H1 (cell line): ENCODE measurements at regions not wholly inside any gene's neighbourhood (a gene's known extent, or its start where the extent isn't known, plus 50 kb on each side); places are given as distances from the start of the nearest gene placed in this dataset.

Experiments
- CTCF ChIA-PET: fragments of 300-600 bp; sonication (Branson Sonifier 250); formaldehyde crosslinking; loops from one replicate; lab custom pipeline; 2021; ENCODE audit not compliant: partially characterized antibody; lab: Charles Lee
- POLR2A ChIA-PET: fragments of 300-600 bp; sonication (Branson Sonifier 250); formaldehyde crosslinking; loops from one replicate; lab custom pipeline; 2021; ENCODE audit warnings: inconsistent platforms; ENCODE audit not compliant: partially characterized antibody; lab: Charles Lee
- DNase-seq, 2 experiments: peaks; one replicate each; pipeline versions ENCODE4 v3.0.0 to v3.0.0-alpha.2; 2010 to 2022; ENCODE audit warnings: low spot score in 2 of 2, low read depth in 1 of 2, mixed read lengths in 1 of 2
- FAIRE-seq: peaks from 2 replicates; lab custom pipeline; 2011; peaks lifted over from hg19 to GRCh38; lab: Jason Lieb, UNC
- H2AFZ ChIP-seq: 2 replicates; pipeline ENCODE4 v1.8.1; 2012; ENCODE audit warnings: low read length, inconsistent platforms
- H2AK5ac ChIP-seq: 2 replicates; pipeline ENCODE4 v1.6.1; 2013; ENCODE audit warnings: low read depth, low read length
- H2BK120ac ChIP-seq: replicated peaks from 2 replicates; pipeline ENCODE3; 2013; ENCODE audit warnings: low read depth, low read length, inconsistent platforms
- H2BK12ac ChIP-seq: 2 replicates; pipeline ENCODE4 v1.6.1; 2013; ENCODE audit warnings: low read depth, low read length
- H2BK15ac ChIP-seq: 2 replicates; pipeline ENCODE4 v1.6.1; 2013; ENCODE audit warnings: low read length
- H2BK20ac ChIP-seq: 2 replicates; pipeline ENCODE4 v1.6.1; 2013; ENCODE audit warnings: low read length
- H2BK5ac ChIP-seq: 2 replicates; pipeline ENCODE4 v1.6.1; 2013; ENCODE audit warnings: low read depth, low read length
- H3K14ac ChIP-seq: 2 replicates; pipeline ENCODE4 v1.6.1; 2013; ENCODE audit warnings: inconsistent platforms; ENCODE audit not compliant: insufficient read length
- H3K18ac ChIP-seq: 2 replicates; pipeline ENCODE4 v1.6.1; 2013; ENCODE audit warnings: low read length; ENCODE audit errors: extremely low read depth
- H3K23ac ChIP-seq: 2 replicates; pipeline ENCODE4 v1.6.1; 2013; ENCODE audit warnings: inconsistent platforms; ENCODE audit not compliant: insufficient read length
- H3K23me2 ChIP-seq: 2 replicates; pipeline ENCODE4 v1.6.1; 2013; ENCODE audit warnings: low read depth, low read length
- H3K27ac ChIP-seq: 2 replicates; pipeline ENCODE4 v1.6.1; 2011; ENCODE audit warnings: low read depth, low read length, inconsistent platforms
- H3K27me3 ChIP-seq, 4 experiments: replicated peaks in 1 of 4; 1 replicate in 1 of 4; 2 replicates in 3 of 4; pipeline versions ENCODE4 v1.6.1 to v1.8.1; 2011 to 2013; ENCODE audit warnings: low read length in 3 of 4, mild to moderate bottlenecking in 3 of 4, inconsistent platforms in 2 of 4, mixed read lengths in 2 of 4, moderate library complexity in 1 of 4; ENCODE audit not compliant: control insufficient read depth in 3 of 4, insufficient read depth in 3 of 4; ENCODE audit errors: extremely low read depth in 1 of 4
- H3K36me3 ChIP-seq, 4 experiments: 2 replicates each; pipeline versions ENCODE4 v1.6.1 to v1.8.1; 2011 to 2013; ENCODE audit warnings: mild to moderate bottlenecking in 4 of 4, low read length in 3 of 4, moderate library complexity in 2 of 4, control low read depth in 1 of 4, inconsistent platforms in 1 of 4; ENCODE audit not compliant: insufficient read depth in 4 of 4, control insufficient read depth in 2 of 4
- H3K4ac ChIP-seq: replicated peaks from 2 replicates; pipeline ENCODE3; 2013; ENCODE audit warnings: low read length, low read depth, mixed read lengths, inconsistent platforms; ENCODE audit not compliant: insufficient read length
- H3K4me1 ChIP-seq, 4 experiments: replicated peaks in 1 of 4; 1 replicate in 1 of 4; 2 replicates in 3 of 4; pipeline versions ENCODE4 v1.6.1 to v1.8.1; 2011 to 2013; ENCODE audit warnings: low read length in 3 of 4, inconsistent platforms in 2 of 4, mixed read lengths in 1 of 4; ENCODE audit not compliant: insufficient read depth in 4 of 4, control insufficient read depth in 3 of 4
- H3K4me2 ChIP-seq, 2 experiments: 2 replicates each; pipeline versions ENCODE4 v1.6.1 to v1.8.1; 2011 to 2013; ENCODE audit warnings: low read depth in 2 of 2, low read length in 2 of 2, control low read depth in 1 of 2, inconsistent platforms in 1 of 2, mild to moderate bottlenecking in 1 of 2; ENCODE audit not compliant: insufficient read depth in 1 of 2
- H3K4me3 ChIP-seq, 4 experiments: fragments of 200-600, 300-600 bp in 1 of 4; sonication (generic), shearing (Covaris generic), sonication (Bioruptor Twin) in 1 of 4; 2 replicates each; pipeline versions ENCODE4 v1.5.1 to v1.8.1; 2011 to 2016; ENCODE audit warnings: low read length in 4 of 4, low read depth in 3 of 4, control low read depth in 2 of 4, inconsistent platforms in 2 of 4, mild to moderate bottlenecking in 2 of 4, mixed read lengths in 1 of 4, moderate library complexity in 1 of 4; ENCODE audit not compliant: insufficient read depth in 2 of 4; ENCODE audit errors: extremely low read depth in 1 of 4
- H3K56ac ChIP-seq: replicated peaks from 2 replicates; pipeline ENCODE3; 2013; ENCODE audit warnings: low read depth, mild to moderate bottlenecking, mixed read lengths, low read length, inconsistent platforms; ENCODE audit not compliant: insufficient read length
- H3K79me1 ChIP-seq: 2 replicates; pipeline ENCODE4 v1.6.1; 2013; ENCODE audit warnings: low read depth, low read length, control low read depth
- H3K79me2 ChIP-seq, 2 experiments: 2 replicates each; pipeline versions ENCODE4 v1.6.1 to v1.8.1; 2012 to 2013; ENCODE audit warnings: low read length in 2 of 2, mild to moderate bottlenecking in 2 of 2, inconsistent platforms in 1 of 2; ENCODE audit not compliant: insufficient read depth in 2 of 2, control insufficient read depth in 1 of 2
- H3K9ac ChIP-seq, 4 experiments: replicated peaks in 1 of 4; 1 replicate in 1 of 4; 2 replicates in 3 of 4; pipeline versions ENCODE4 v1.6.1 to v1.8.1; 2011 to 2013; ENCODE audit warnings: low read depth in 3 of 4, low read length in 3 of 4, control low read depth in 2 of 4, mild to moderate bottlenecking in 2 of 4, moderate library complexity in 2 of 4, inconsistent platforms in 1 of 4; ENCODE audit errors: extremely low read depth in 1 of 4
- H3K9me3 ChIP-seq, 2 experiments: 2 replicates each; pipeline versions ENCODE4 v1.6.1 to v1.8.1; 2012 to 2013; ENCODE audit warnings: mild to moderate bottlenecking in 2 of 2, moderate library complexity in 2 of 2, control low read depth in 1 of 2, inconsistent platforms in 1 of 2, low read depth in 1 of 2, low read length in 1 of 2, mixed read lengths in 1 of 2; ENCODE audit not compliant: insufficient read depth in 2 of 2
- H4K20me1 ChIP-seq, 2 experiments: replicated peaks in 1 of 2; 2 replicates each; pipeline versions ENCODE3 to v1.8.1; 2011 to 2013; ENCODE audit warnings: inconsistent platforms in 2 of 2, low read length in 2 of 2, mild to moderate bottlenecking in 1 of 2; ENCODE audit not compliant: insufficient read depth in 2 of 2, control insufficient read depth in 1 of 2
- H4K5ac ChIP-seq: 2 replicates; pipeline ENCODE4 v1.6.1; 2013; ENCODE audit warnings: low read length, low read depth, mixed read lengths, inconsistent platforms; ENCODE audit not compliant: insufficient read length
- H4K8ac ChIP-seq: 2 replicates; pipeline ENCODE4 v1.8.0; 2013; ENCODE audit warnings: mild to moderate bottlenecking, moderate library complexity, low read length, inconsistent platforms; ENCODE audit not compliant: insufficient read depth; ENCODE audit errors: extremely low read depth
- H4K91ac ChIP-seq: replicated peaks from 2 replicates; pipeline ENCODE3; 2013; ENCODE audit warnings: low read length, mixed read lengths, inconsistent platforms; ENCODE audit not compliant: insufficient read length
- CHD1 ChIP-seq: IDR thresholded peaks from 2 replicates; pipeline ENCODE4 v1.6.1; 2012; ENCODE audit warnings: low read depth, low read length, improper control_type of control experiment
- JUND ChIP-seq: IDR thresholded peaks from 2 replicates; pipeline ENCODE4 v1.6.1; 2011; ENCODE audit warnings: mild to moderate bottlenecking, improper control_type of control experiment, low read length
- RAD21 ChIP-seq, 2 experiments: IDR thresholded peaks in 1 of 2; conservative IDR thresholded peaks in 1 of 2; 2 replicates each; pipeline ENCODE4 v1.6.1; 2011; ENCODE audit warnings: low read depth in 2 of 2, low read length in 2 of 2, improper control_type of control experiment in 1 of 2, inconsistent platforms in 1 of 2, mild to moderate bottlenecking in 1 of 2, moderate library complexity in 1 of 2
- RFX5 ChIP-seq: IDR thresholded peaks from 2 replicates; pipeline ENCODE4 v1.6.1; 2011; ENCODE audit warnings: low read depth, low read length, improper control_type of control experiment, borderline replicate concordance
- WGBS, 2 experiments: shearing (Covaris generic) in 1 of 2; methylation state at CpG; one replicate each; pipeline versions ENCODE4 v1.1.6 to v1.1.7; 2013 to 2015; ENCODE audit warnings: low lambda C conversion rate in 2 of 2, mixed read lengths in 2 of 2, inconsistent platforms in 1 of 2, low coverage in 1 of 2, missing lambda C conversion rate in 1 of 2; ENCODE audit not compliant: insufficient replicate concordance in 2 of 2, insufficient coverage in 1 of 2, insufficient read length in 1 of 2; ENCODE audit errors: extremely low coverage in 1 of 2, missing lambda C conversion rate in 1 of 2; 5-methylcytosine and 5-hydroxymethylcytosine counted together
- TF ChIP-seq, protein P1 (sequence below), 3 experiments: IDR thresholded peaks; 1 replicate in 2 of 3; 2 replicates in 1 of 3; pipeline versions ENCODE4 v1.5.1 to v1.6.1; 2011; ENCODE audit warnings: low read length in 3 of 3, mild to moderate bottlenecking in 3 of 3, inconsistent platforms in 2 of 3, low read depth in 1 of 3, moderate library complexity in 1 of 3; ENCODE audit not compliant: insufficient read depth in 1 of 3; ENCODE audit errors: control extremely low read depth in 1 of 3
- TF ChIP-seq, protein P2 (sequence below): IDR thresholded peaks from 2 replicates; pipeline ENCODE4 v1.6.1; 2011; ENCODE audit warnings: low read depth, mild to moderate bottlenecking, low read length; ENCODE audit not compliant: insufficient read depth

DNA sequence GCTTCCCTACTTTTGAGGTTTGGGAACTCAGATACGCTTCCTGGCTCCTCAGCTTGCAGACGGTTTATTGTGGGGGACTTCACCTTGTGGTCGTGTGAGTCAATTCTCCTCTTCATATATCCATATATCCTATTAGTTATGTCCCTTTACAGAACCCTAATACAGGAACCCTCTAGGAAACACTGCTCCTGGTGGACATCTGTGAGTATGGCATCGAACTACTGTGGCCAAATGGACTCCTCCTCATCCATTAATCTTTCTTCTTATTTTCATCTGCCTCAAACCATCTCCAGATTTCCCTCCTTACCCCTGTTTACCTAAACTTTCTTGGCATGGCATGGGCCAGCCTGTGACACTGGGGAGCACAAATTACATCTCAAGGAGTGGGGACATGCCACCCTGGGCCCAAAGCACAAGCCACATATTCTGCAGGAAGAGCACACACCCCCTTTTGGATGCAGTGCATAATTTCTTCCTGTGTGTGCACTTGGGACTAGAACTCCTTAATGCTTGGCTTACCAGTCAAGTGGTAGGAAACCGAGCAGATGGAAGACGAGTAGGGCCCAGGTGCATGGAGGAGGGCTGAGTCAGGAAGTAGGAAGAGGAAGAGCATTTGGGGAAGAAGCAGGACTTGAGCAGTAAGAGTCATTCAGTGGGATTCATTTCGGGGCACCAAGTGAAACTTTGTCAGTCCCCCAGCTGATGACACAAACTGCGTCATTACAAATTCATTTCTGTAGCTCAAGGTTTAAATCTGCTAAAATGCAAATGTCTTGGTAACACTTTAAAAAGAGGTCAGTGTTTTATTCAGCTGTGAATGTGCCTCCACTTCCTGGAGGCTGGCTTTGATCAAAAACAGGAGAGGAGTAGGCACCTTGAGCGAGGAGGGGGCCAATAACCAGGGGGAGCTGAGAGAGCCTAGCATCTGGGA, 80.8 kb upstream of the PLXNA4 start:
- no peak overlapping the region for H4K8ac ChIP-seq

More for the DNA sequence above, 80.8 kb upstream of the PLXNA4 start:
- no peak overlapping the region for H3K4me2 ChIP-seq
- ChIA-PET POLR2A (interaction anchor here (1.5 kb wide), 1 partner anchor 10 kb away, joined by 3 read pairs; no protein-coding TSS in a partner anchor), CTCF (interaction anchor here (0.6 to 4.2 kb wide), 24 partner anchors 9 to 386 kb away, joined by 3 to 23 read pairs (median 4); partner anchors contain the start of gene PLXNA4)
- H3K27ac ChIP-seq: no peak overlapping the region
- H4K5ac ChIP-seq: no peak overlapping the region
- WGBS, 2 experiments: 84% methylated on average over 9 of the region's 9 CpGs; no CpG with 5 or more reads in 1 of the 2 experiments
- no peak overlapping the region for H3K9ac ChIP-seq
- no peaks in the 10 kb centered on the region for H3K79me2 ChIP-seq
- no peak overlapping the region for H2BK120ac ChIP-seq
- H2BK15ac ChIP-seq: no peak overlapping the region
- H3K79me1 ChIP-seq: no peaks in the 10 kb centered on the region
- no peak overlapping the region for H2AK5ac ChIP-seq
- peak overlapping the region; percentile 45 for H4K91ac ChIP-seq
- H3K18ac ChIP-seq: no peak overlapping the region
- H3K23me2 ChIP-seq: 0 out of 2 replicates have a peak, but pooled peaks cover 3% of the 10 kb centered on the region
- no peak overlapping the region for H2BK5ac ChIP-seq
- H2AFZ ChIP-seq: no peak overlapping the region
- no peaks in the 10 kb centered on the region for H3K27me3 ChIP-seq
- TF ChIP-seq JUND (no peak), CHD1 (no peak), RFX5 (no peak), RAD21 (IDR thresholded peaks at IDR 0.05 in 1 of 2, conservative IDR thresholded peaks at IDR 0.05 in 1 of 2; ENCODE audit: low read depth in 2 of 2, low read length in 2 of 2) (peak; percentile 34 to 51; a peak in 3 of 4 replicates)
- TF ChIP-seq, protein P1, sequence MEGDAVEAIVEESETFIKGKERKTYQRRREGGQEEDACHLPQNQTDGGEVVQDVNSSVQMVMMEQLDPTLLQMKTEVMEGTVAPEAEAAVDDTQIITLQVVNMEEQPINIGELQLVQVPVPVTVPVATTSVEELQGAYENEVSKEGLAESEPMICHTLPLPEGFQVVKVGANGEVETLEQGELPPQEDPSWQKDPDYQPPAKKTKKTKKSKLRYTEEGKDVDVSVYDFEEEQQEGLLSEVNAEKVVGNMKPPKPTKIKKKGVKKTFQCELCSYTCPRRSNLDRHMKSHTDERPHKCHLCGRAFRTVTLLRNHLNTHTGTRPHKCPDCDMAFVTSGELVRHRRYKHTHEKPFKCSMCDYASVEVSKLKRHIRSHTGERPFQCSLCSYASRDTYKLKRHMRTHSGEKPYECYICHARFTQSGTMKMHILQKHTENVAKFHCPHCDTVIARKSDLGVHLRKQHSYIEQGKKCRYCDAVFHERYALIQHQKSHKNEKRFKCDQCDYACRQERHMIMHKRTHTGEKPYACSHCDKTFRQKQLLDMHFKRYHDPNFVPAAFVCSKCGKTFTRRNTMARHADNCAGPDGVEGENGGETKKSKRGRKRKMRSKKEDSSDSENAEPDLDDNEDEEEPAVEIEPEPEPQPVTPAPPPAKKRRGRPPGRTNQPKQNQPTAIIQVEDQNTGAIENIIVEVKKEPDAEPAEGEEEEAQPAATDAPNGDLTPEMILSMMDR (IDR thresholded peaks at IDR 0.05; ENCODE audit: control extremely low read depth in 1 of 3, insufficient read depth in 1 of 3, low read depth in 1 of 3, low read length in 3 of 3): peak in 2 of 3 experiments; percentile 22 to 73; a peak in 2 of 4 replicates
- TF ChIP-seq, protein P2, sequence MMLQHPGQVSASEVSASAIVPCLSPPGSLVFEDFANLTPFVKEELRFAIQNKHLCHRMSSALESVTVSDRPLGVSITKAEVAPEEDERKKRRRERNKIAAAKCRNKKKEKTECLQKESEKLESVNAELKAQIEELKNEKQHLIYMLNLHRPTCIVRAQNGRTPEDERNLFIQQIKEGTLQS: no peak
- FAIRE-seq (peak; percentile 32), DNase-seq (peak in 1 of 2 experiments; percentile 55)
- H3K4ac ChIP-seq: no peak overlapping the region
- no peak overlapping the region for H3K23ac ChIP-seq
- H3K36me3 ChIP-seq: no peaks in the 10 kb centered on the region
- no peak overlapping the region for H3K4me3 ChIP-seq
- no peaks in the 10 kb centered on the region for H3K9me3 ChIP-seq
- H2BK12ac ChIP-seq: no peak overlapping the region
- H3K4me1 ChIP-seq: peaks cover 3 to 10% (median 4%) of the 10 kb centered on the region in 4 experiments; a peak in 6 of 7 replicates
- H3K14ac ChIP-seq: no peak overlapping the region
- no peaks in the 10 kb centered on the region for H4K20me1 ChIP-seq
- no peak overlapping the region for H3K56ac ChIP-seq
- H2BK20ac ChIP-seq: no peak overlapping the region; the same call in 1 of the 2 replicates
